ENCODE measurements at regions not wholly inside any gene's neighbourhood (a gene's known extent, or its start where the extent isn't known, plus 50 kb on each side); places are given as distances from the start of the nearest gene placed in this dataset.
A peak's percentile ranks its signal among the peaks of the same experiment; 100 is the strongest.

GRCh38 chr4:25481648-25482047 is 104.6 kb downstream of the ANAPC4 start:
- no peaks in the 10 kb centered on the region for H3F3A ChIP-seq (replicated peaks; ENCODE audit: low read depth)

More at GRCh38 chr4:25481648-25482047, 104.6 kb downstream of the ANAPC4 start:
- TF ChIP-seq REST (IDR thresholded peaks at IDR 0.05; ENCODE audit: unreplicated experiment): no peak
- TF ChIP-seq ZNF331 (CRISPR knock-in tag; IDR thresholded peaks at IDR 0.05; ENCODE audit: low read depth): no peak
- no peak for TF ChIP-seq ETS1 (IDR thresholded peaks at IDR 0.05)
- peak; percentile 80 for TF ChIP-seq NANOG (IDR thresholded peaks at IDR 0.05; ENCODE audit: borderline replicate concordance)
- 0 out of 2 replicates have a peak, but pooled peaks have one; percentile 19 for TF ChIP-seq POLR2AphosphoS5 (IDR thresholded peaks at IDR 0.05; ENCODE audit: low read depth)
- no peak for TF ChIP-seq EZH2phosphoT487 (IDR thresholded peaks at IDR 0.05; ENCODE audit: unreplicated experiment)
- TF ChIP-seq CTCF (conservative IDR thresholded peaks at IDR 0.05; ENCODE audit: low read depth in 2 of 2): no peak
- no peak for TF ChIP-seq EZH2 (IDR thresholded peaks at IDR 0.05; ENCODE audit: low read depth, unreplicated experiment)
- peak; percentile 74; the same call in 1 of the 2 replicates for TF ChIP-seq ZNF462 (CRISPR knock-in tag; IDR thresholded peaks at IDR 0.05)
- no peak for TF ChIP-seq JUNB (IDR thresholded peaks at IDR 0.05; ENCODE audit: unreplicated experiment)
- TF ChIP-seq ZNF114 (CRISPR knock-in tag; IDR thresholded peaks at IDR 0.05): no peak
- TF ChIP-seq CREB1 (CRISPR knock-in tag; IDR thresholded peaks at IDR 0.05; ENCODE audit: low read depth): 0 out of 2 replicates have a peak, but pooled peaks have one; percentile 32
- TF ChIP-seq STAT1 (IDR thresholded peaks at IDR 0.05; ENCODE audit: unreplicated experiment): no peak
- Histone ChIP-seq H3K27me3 (ENCODE audit: insufficient read depth) (peaks cover 16% of the 10 kb centered on the region), H3K4me1 (ENCODE audit: insufficient read depth) (peaks cover 51% of the 10 kb centered on the region), H3K36me3 (ENCODE audit: insufficient read depth) (no peaks in the 10 kb centered on the region), H3K9me2 (ENCODE audit: insufficient read depth) (no peaks in the 10 kb centered on the region), H4K20me1 (replicated peaks; ENCODE audit: insufficient read depth) (no peaks in the 10 kb centered on the region), H2AFZ (no peak overlapping the region), H3K27ac (ENCODE audit: low read depth) (no peak overlapping the region), H3K4me3 (no peak overlapping the region; the same call in 1 of the 2 replicates), H3K79me2 (replicated peaks; ENCODE audit: insufficient read depth) (no peaks in the 10 kb centered on the region), H3K4me2 (peak overlapping the region; percentile 22)
- ATAC-seq (peak; percentile 95), DNase-seq (ENCODE audit: low spot score) (peak; percentile 90)
- H3K27ac Mint-ChIP-seq: no peak overlapping the region
- peaks cover 4% of the 10 kb centered on the region for H3K36me3 Mint-ChIP-seq (ENCODE audit: low read depth)
- peaks cover 12% of the 10 kb centered on the region for H3K27me3 Mint-ChIP-seq (ENCODE audit: insufficient read depth, low read depth, poor library complexity)
- H3K4me3 Mint-ChIP-seq: peak overlapping the region; percentile 1; the same call in 1 of the 3 replicates
- peaks cover 15% of the 10 kb centered on the region; the same call in 2 of the 3 replicates for H3K9me3 Mint-ChIP-seq
- peaks cover 45% of the 10 kb centered on the region for H3K4me1 Mint-ChIP-seq
